GM12872 (cell line): ENCODE measurements at regions not wholly inside any gene's neighbourhood (a gene's known extent, or its start where the extent isn't known, plus 50 kb on each side); places are given as distances from the start of the nearest gene placed in this dataset.

Experiments
- TF ChIP-seq, protein P1 (sequence below): IDR thresholded peaks from 3 replicates; pipeline ENCODE4 v1.5.1; 2011; ENCODE audit warnings: low read depth, mild to moderate bottlenecking, low read length, moderate library complexity; ENCODE audit not compliant: insufficient read depth

DNA sequence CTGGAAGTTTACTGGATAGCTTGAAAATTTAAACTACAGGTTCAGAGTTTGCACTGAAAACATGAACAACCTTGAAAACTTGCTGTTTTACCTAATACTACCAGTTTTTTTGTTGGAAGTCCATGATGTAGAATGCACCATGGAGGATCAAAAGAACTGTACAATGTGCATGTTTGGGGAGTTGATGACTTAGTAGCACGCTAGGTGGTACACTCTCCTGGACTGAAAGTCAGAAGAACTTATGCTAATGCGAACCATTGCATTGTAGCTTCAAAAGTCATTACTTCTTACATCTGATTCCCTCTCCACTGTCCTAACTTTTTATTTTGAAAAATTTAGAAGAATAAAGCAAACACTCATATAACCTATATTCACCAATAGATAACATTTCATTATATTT, 211.0 kb downstream of the OSTF1 start:
- TF ChIP-seq, protein P1, sequence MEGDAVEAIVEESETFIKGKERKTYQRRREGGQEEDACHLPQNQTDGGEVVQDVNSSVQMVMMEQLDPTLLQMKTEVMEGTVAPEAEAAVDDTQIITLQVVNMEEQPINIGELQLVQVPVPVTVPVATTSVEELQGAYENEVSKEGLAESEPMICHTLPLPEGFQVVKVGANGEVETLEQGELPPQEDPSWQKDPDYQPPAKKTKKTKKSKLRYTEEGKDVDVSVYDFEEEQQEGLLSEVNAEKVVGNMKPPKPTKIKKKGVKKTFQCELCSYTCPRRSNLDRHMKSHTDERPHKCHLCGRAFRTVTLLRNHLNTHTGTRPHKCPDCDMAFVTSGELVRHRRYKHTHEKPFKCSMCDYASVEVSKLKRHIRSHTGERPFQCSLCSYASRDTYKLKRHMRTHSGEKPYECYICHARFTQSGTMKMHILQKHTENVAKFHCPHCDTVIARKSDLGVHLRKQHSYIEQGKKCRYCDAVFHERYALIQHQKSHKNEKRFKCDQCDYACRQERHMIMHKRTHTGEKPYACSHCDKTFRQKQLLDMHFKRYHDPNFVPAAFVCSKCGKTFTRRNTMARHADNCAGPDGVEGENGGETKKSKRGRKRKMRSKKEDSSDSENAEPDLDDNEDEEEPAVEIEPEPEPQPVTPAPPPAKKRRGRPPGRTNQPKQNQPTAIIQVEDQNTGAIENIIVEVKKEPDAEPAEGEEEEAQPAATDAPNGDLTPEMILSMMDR = peak; percentile 16; the same call in 1 of the 3 replicates

DNA sequence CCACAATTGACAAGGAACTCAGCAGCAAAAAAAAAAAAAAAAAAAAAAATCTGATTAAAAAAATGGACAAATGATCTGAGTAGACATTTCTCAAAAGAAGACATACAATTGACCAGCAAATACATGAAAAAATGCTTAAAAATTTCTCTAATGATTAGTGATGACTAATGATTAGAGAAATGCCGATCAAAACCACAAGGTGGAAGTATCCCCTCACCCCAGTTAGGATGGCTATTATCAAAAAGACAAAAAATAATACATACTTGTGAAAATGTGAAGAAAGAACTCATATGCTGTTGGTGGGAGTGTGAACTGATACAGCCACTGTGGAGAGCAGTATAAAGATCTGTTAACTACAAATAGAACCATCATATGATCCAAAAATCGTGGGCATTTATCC, 245.3 kb downstream of the OSTF1 start:
- TF ChIP-seq, protein P1 = no peak

DNA sequence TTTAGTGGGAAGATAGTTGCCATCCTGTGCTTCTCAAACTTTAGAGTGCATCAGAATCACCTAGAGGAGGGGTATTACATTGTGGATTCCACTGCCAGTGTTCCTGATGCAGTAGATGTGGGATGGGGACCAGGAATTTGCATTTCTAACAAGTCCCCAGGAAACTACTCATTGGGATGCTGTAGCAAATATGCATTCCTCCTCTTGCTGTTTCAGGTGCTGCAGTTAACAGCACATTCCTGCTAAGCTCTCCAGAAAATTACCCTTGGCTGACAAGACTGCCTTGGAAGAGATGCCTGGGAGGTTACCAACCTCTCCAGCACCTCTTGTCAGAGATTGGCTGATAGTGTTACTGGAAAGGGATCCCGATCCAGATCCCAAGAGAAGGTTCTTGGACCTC, 270.5 kb downstream of the OSTF1 start:
- TF ChIP-seq, protein P1 = no peak

DNA sequence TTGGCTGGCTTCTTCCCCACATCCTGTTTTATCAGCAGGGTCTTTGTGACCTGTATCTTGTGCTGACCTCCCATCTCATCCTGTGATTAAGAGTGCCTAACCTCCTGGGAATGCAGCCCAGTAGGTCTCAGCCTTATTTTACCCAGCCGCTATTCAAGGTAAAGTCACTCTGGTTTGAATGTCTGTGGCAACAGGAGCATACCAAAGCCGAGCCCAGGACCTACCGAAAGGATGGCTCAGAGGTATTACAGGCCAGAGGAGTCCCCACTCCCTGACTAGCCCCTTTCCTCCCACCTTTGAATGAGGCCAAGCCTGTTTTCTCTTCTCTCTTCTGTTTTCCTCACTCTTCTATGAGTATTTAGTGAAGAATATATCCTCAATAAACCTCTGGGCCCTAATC, 271.3 kb downstream of the OSTF1 start:
- TF ChIP-seq, protein P1 = no peak

DNA sequence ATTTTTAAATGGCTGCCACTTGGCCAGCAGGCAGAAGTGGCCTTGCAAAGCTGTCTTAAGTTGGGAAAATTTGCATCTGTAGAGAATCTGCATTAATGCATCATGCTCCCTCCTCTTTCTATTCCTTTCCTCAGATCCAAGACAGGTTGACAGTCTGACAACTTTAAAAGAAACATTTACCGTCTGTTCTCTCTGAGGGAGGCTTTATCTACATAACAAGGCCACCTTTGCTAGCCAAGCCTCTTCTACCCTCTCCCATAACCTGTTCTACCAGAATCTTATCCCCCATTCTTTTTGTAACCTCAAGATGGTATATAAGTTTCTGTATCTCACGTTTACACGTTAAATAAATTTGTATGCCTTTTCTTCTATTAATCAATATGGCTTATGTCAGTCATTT, 271.9 kb downstream of the OSTF1 start:
- TF ChIP-seq, protein P1 = no peak

DNA sequence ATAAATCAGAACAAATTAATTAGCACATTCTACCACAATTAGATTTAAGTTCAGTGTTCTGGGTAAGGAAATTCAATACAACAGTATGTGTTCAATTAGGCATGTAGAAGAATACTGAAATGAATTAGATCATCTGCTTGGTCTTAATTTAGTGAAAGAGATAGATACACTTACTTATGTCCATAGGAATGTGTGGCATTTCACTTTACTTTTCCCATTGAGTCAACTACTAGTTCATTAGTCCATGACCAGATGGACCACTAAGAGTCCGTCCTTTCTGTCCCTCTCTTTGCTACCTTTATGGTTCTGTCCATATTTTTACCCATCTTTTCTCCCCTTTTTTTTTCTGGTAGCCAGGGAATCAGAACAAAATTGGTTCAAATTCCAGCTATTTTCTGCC, 276.9 kb downstream of the OSTF1 start:
- TF ChIP-seq, protein P1 = no peak

DNA sequence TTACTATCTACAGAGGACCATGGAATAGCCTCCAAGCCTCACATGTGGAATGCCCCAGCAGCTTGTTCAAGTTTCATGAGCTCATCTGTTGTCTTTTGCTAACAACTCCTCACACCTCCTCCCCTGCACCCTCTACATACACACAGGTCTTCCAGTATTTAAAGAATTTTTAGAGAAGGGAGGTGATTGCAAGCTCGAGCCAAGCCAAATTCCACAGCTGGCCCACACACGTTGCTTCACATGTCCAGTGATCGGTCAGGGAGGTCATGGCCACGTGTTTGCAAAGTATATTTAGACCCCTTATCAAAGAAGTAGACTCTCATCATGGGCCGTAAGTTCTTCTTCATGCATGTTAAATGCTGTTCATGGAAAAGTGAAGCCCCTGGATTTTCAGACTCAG, 281.7 kb downstream of the OSTF1 start:
- TF ChIP-seq, protein P1 = no peak
